ENCODE measurements at regions not wholly inside any gene's neighbourhood (a gene's known extent, or its start where the extent isn't known, plus 50 kb on each side); places are given as distances from the start of the nearest gene placed in this dataset.

GRCh38 chr5:113897748-113898147 is 384.3 kb downstream of the YTHDC2 start:
- Histone ChIP-seq H2BK5ac (ENCODE audit: low read depth, low read length, poor library complexity, severe bottlenecking) (no peak overlapping the region), H2BK15ac (ENCODE audit: low read depth, low read length) (no peak overlapping the region), H4K20me1 (ENCODE audit: insufficient read depth, low read length) (no peaks in the 10 kb centered on the region), H3K4me2 (ENCODE audit: low read depth, low read length) (no peak overlapping the region), H3K14ac (replicated peaks; ENCODE audit: low read depth, low read length) (no peak overlapping the region), H3K9me1 (ENCODE audit: insufficient read depth, low read length) (no peaks in the 10 kb centered on the region), H2AFZ (replicated peaks; ENCODE audit: low read length, poor library complexity) (no peak overlapping the region), H4K5ac (ENCODE audit: low read depth, low read length) (no peak overlapping the region), H2BK20ac (ENCODE audit: low read depth, low read length) (no peak overlapping the region), H4K8ac (ENCODE audit: low read depth in 2 of 2, low read length in 2 of 2) (no peak overlapping the region), H3K9ac (ENCODE audit: low read depth, low read length) (no peak overlapping the region), H2AK9ac (replicated peaks; ENCODE audit: low read depth, low read length, poor library complexity) (no peak overlapping the region), H3K4me3 (ENCODE audit: insufficient read depth, low read depth, low read length) (no peak overlapping the region), H3K79me1 (ENCODE audit: low read depth in 1 of 2, low read length in 2 of 2) (no peaks in the 10 kb centered on the region), H3K4ac (ENCODE audit: low read depth, low read length) (no peak overlapping the region), H3K18ac (ENCODE audit: low read depth, low read length) (no peak overlapping the region), H3K27ac (ENCODE audit: insufficient read depth, low read length) (no peak overlapping the region), H3K56ac (ENCODE audit: extremely low read depth, insufficient read depth, low read length) (no peak overlapping the region), H3K23ac (ENCODE audit: low read depth, low read length) (no peak overlapping the region), H3K9me3 (ENCODE audit: control insufficient read depth, insufficient read depth, low read length) (no peaks in the 10 kb centered on the region), H2AK5ac (ENCODE audit: low read depth, low read length) (no peak overlapping the region), H4K91ac (ENCODE audit: insufficient read depth, low read depth, low read length) (no peak overlapping the region), H3K4me1 (ENCODE audit: control insufficient read depth, insufficient read depth, low read length) (no peaks in the 10 kb centered on the region), H3K36me3 (ENCODE audit: control insufficient read depth, insufficient read depth, low read length) (no peaks in the 10 kb centered on the region), H3K27me3 (ENCODE audit: control insufficient read depth, insufficient read depth, low read length) (no peaks in the 10 kb centered on the region), H2BK120ac (ENCODE audit: low read depth, low read length) (no peak overlapping the region)
- dilution Hi-C loops (cut with HindIII; ENCODE audit: low sequenced_read_pairs, unreplicated experiment) (no loop called here), in situ Hi-C loops (cut with MboI; ENCODE audit: low sequenced_read_pairs) (no loop called here), intact Hi-C loops (cut with micrococcal nuclease) (no loop called here)
- ATAC-seq (ENCODE audit: low read depth) (no peak), DNase-seq (no peak)
- no TSS peak for BruUV-seq (replicated peaks)
- TF ChIP-seq MAFK (IDR thresholded peaks at IDR 0.05; ENCODE audit: low read depth, low read length) (no peak), USF2 (IDR thresholded peaks at IDR 0.05; ENCODE audit: low read depth, low read length) (no peak), MXI1 (IDR thresholded peaks at IDR 0.05; ENCODE audit: borderline replicate concordance, low read depth, low read length) (no peak), RCOR1 (IDR thresholded peaks at IDR 0.05; ENCODE audit: insufficient replicate concordance, low read length) (no peak), RFX5 (IDR thresholded peaks at IDR 0.05; ENCODE audit: low read depth, low read length) (no peak), BHLHE40 (IDR thresholded peaks at IDR 0.05; ENCODE audit: low read depth, low read length) (no peak)
- 100% methylated on average over 1 of the region's 5 CpGs; no CpG with 5 or more reads in 1 of the 2 experiments for WGBS, 2 experiments (ENCODE audit: extremely low coverage in 2 of 2, insufficient read length in 1 of 2)
- CTCF ChIA-PET = interaction anchor here (0.6 kb wide), 1 partner anchor 1691 kb away, joined by 3 read pairs; no protein-coding TSS in a partner anchor
- POLR2A ChIA-PET (ENCODE audit: unreplicated experiment) = no interaction called here
